ENCODE measurements at regions not wholly inside any gene's neighbourhood (a gene's known extent, or its start where the extent isn't known, plus 50 kb on each side); places are given as distances from the start of the nearest gene placed in this dataset.

DNA sequence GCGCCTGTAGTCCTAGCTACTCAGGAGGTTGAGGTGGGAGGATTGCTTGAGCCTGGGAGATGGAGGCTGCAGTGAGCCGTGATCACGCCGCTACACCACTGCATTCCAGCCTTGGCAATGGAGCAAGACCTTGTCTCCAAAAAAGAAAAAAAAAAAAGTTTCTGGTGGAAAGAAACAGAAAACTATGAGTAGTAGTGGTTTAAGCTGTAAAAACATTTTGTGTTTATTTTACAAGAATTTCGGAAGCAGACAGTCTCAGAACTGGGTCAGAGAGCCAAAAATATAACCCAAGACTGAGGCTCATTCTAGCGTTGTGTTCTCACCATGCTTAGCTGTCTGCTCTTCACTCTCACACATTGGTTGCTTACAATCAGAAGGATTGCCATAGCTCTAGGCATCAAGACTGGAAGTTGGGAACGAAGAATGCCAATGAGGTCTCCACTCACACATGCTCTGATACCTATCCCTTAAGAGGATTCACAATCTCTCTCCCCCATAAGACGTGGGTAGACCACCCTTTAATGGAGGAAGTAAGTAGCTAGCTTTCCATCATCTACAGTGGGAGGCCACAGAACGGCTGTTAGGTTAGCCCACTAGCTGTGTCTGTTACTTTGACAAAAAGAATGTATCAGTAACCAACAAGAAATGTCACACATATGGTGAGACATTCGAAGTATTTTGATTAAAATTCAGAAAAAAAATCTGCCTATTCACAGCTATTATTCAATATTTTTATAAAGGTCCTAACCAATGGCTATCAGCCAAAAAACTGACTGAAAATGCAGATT lies 117.6 kb upstream of the RASSF8 start:
- H3K79me2 ChIP-seq, result no peaks in the 10 kb centered on the region
- no peaks in the 10 kb centered on the region for H3K9me3 ChIP-seq (ENCODE audit: control insufficient read depth, low read length)
- H3K36me3 ChIP-seq (ENCODE audit: control insufficient read depth, insufficient read depth, low read length), result no peaks in the 10 kb centered on the region
- TF ChIP-seq, protein P1, sequence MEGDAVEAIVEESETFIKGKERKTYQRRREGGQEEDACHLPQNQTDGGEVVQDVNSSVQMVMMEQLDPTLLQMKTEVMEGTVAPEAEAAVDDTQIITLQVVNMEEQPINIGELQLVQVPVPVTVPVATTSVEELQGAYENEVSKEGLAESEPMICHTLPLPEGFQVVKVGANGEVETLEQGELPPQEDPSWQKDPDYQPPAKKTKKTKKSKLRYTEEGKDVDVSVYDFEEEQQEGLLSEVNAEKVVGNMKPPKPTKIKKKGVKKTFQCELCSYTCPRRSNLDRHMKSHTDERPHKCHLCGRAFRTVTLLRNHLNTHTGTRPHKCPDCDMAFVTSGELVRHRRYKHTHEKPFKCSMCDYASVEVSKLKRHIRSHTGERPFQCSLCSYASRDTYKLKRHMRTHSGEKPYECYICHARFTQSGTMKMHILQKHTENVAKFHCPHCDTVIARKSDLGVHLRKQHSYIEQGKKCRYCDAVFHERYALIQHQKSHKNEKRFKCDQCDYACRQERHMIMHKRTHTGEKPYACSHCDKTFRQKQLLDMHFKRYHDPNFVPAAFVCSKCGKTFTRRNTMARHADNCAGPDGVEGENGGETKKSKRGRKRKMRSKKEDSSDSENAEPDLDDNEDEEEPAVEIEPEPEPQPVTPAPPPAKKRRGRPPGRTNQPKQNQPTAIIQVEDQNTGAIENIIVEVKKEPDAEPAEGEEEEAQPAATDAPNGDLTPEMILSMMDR (IDR thresholded peaks at IDR 0.05), result no peak
- H3K9ac ChIP-seq, result no peak overlapping the region
- no peaks in the 10 kb centered on the region for H3K27me3 ChIP-seq (ENCODE audit: control insufficient read depth, insufficient read depth, low read length)
- H3K27ac ChIP-seq, result no peak overlapping the region
- H3K4me3 ChIP-seq (ENCODE audit: low read depth, low read length), result no peak overlapping the region
- no peak overlapping the region for H2AFZ ChIP-seq
- H3K4me2 ChIP-seq (ENCODE audit: low read length), result no peak overlapping the region
- H3K4me1 ChIP-seq, result no peaks in the 10 kb centered on the region

DNA sequence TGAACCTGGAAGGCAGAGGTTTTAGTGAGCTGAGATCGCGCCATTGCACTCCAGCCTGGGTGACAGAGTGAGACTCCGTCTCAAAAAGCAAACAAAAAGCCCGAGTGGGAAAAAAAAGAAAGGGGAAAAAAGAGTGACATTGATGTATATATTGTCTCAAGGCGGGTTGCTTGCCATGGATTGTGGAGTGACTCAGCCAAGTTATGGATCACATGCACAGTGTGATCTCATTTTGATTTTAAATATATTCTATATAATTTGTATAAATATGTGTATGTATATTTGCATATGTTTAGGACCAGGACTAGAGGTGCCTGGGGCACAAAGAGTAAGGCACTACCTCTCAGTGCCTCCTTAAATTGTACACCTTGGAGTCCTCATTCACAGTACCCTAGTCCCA lies 116.2 kb upstream of the RASSF8 start:
- Histone ChIP-seq H3K4me2 (ENCODE audit: low read length) (no peak overlapping the region), H2AFZ (no peak overlapping the region), H3K9me3 (ENCODE audit: control insufficient read depth, low read length) (no peaks in the 10 kb centered on the region), H3K9ac (no peak overlapping the region), H3K36me3 (ENCODE audit: control insufficient read depth, insufficient read depth, low read length) (no peaks in the 10 kb centered on the region), H3K27me3 (ENCODE audit: control insufficient read depth, insufficient read depth, low read length) (no peaks in the 10 kb centered on the region), H3K79me2 (no peaks in the 10 kb centered on the region), H3K4me3 (ENCODE audit: low read depth, low read length) (no peak overlapping the region), H3K4me1 (no peaks in the 10 kb centered on the region), H3K27ac (no peak overlapping the region)
- TF ChIP-seq, protein P1 (IDR thresholded peaks at IDR 0.05), result no peak

DNA sequence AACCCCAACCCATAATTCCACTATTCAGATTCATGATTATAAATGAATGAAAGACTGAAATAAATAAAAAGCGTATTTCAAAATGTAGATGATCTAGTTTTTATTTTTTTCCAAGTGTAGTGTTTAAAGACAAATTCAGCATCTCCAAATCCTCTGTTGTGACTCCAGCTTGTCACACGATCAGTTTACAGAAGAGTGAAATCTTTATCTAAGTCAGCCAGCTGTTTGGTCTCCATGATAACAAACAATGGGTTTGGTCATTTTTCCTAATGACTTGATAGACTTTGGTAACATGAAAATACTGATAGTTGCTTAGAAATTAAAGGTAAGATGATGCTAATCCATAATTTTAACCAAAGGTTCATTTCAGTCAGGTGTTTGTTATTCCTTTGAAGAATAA lies 114.5 kb upstream of the RASSF8 start:
- Histone ChIP-seq H3K4me2 (ENCODE audit: low read length) (no peak overlapping the region), H3K9me3 (ENCODE audit: control insufficient read depth, low read length) (no peaks in the 10 kb centered on the region), H3K27me3 (ENCODE audit: control insufficient read depth, insufficient read depth, low read length) (no peaks in the 10 kb centered on the region), H3K27ac (no peak overlapping the region), H2AFZ (no peak overlapping the region), H3K9ac (no peak overlapping the region), H3K4me1 (no peaks in the 10 kb centered on the region), H3K36me3 (ENCODE audit: control insufficient read depth, insufficient read depth, low read length) (no peaks in the 10 kb centered on the region), H3K4me3 (ENCODE audit: low read depth, low read length) (no peak overlapping the region), H3K79me2 (no peaks in the 10 kb centered on the region)
- TF ChIP-seq, protein P1 (IDR thresholded peaks at IDR 0.05), result no peak

DNA sequence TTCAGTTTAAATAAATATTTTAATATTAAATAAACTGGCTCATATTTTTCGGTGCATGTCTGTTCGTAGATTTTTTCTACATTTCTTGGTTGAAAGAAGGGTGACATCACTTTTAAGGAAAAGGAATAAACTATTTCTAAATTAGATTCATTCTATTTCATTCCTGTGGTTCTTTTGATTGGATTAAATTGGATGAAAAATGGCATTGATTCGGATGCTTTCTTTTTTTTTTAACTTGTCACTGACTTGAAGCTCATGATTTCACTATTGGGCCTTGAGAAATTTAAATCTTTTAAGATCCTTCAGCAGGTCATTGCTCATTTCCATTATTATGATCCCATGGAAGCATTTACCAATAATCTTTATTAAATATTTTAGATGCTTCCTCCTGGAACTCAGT lies 113.1 kb upstream of the RASSF8 start:
- H3K9me3 ChIP-seq (ENCODE audit: control insufficient read depth, low read length), result no peaks in the 10 kb centered on the region
- H3K79me2 ChIP-seq, result no peaks in the 10 kb centered on the region
- no peaks in the 10 kb centered on the region for H3K4me1 ChIP-seq
- no peak overlapping the region for H3K4me3 ChIP-seq (ENCODE audit: low read depth, low read length)
- no peak overlapping the region for H2AFZ ChIP-seq
- H3K27ac ChIP-seq, result no peak overlapping the region
- no peak overlapping the region for H3K9ac ChIP-seq
- no peaks in the 10 kb centered on the region for H3K36me3 ChIP-seq (ENCODE audit: control insufficient read depth, insufficient read depth, low read length)
- TF ChIP-seq, protein P1 (IDR thresholded peaks at IDR 0.05), result no peak
- H3K4me2 ChIP-seq (ENCODE audit: low read length), result no peak overlapping the region
- H3K27me3 ChIP-seq (ENCODE audit: control insufficient read depth, insufficient read depth, low read length), result no peaks in the 10 kb centered on the region

DNA sequence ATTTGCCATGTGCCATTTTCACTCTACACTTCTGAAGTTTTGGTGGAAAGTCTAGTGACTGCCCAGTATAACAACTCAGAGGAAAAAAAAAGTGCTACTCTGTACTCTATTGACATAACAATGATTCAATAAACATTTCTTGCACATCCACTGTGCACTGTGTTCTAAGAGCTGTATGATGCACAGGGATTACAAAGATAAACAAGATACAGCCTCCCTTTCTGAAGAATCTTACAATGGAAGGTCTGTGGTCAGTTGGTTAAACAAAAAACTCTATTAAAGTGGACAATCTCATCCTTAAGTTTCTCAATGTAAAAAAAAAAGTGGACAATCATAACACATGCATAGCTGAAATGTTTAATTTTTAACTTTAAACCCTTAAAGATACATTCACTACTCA lies 105.7 kb upstream of the RASSF8 start:
- Histone ChIP-seq H3K9me3 (ENCODE audit: control insufficient read depth, low read length) (no peaks in the 10 kb centered on the region), H3K9ac (no peak overlapping the region), H2AFZ (no peak overlapping the region), H3K4me1 (no peaks in the 10 kb centered on the region), H3K4me2 (ENCODE audit: low read length) (no peak overlapping the region), H3K36me3 (ENCODE audit: control insufficient read depth, insufficient read depth, low read length) (no peaks in the 10 kb centered on the region), H3K4me3 (ENCODE audit: low read depth, low read length) (no peak overlapping the region), H3K27ac (no peak overlapping the region), H3K27me3 (ENCODE audit: control insufficient read depth, insufficient read depth, low read length) (no peaks in the 10 kb centered on the region), H3K79me2 (no peaks in the 10 kb centered on the region)
- TF ChIP-seq, protein P1 (IDR thresholded peaks at IDR 0.05), result no peak
